HCT116 (cell line): ENCODE measurements at regions not wholly inside any gene's neighbourhood (a gene's known extent, or its start where the extent isn't known, plus 50 kb on each side); places are given as distances from the start of the nearest gene placed in this dataset.

Source experiments
- ATAC-seq: fragments of 200-7000 bp; cut with Tn5 transposase; 2 replicates; pipeline ENCODE4 v1.9.1; 2020; ENCODE audit warnings: mild to moderate bottlenecking, moderate library complexity
- BruUV-seq: library from RNA; stranded (reverse); fragments of 400-500 nt; replicated peaks from 2 replicates; lab custom pipeline; 2021; lab: Mats Ljungman, UMichigan
- CTCF ChIA-PET: fragments of 300-600 bp; sonication (Branson Sonifier 250); formaldehyde crosslinking; loops from one replicate; lab custom pipeline; 2021; ENCODE audit warnings: antibody characterized with exemption; lab: Charles Lee
- POLR2A ChIA-PET: fragments of 300-600, 350-600 bp; sonication (Branson Sonifier 250); formaldehyde crosslinking; loops from one replicate; lab custom pipeline; 2021; ENCODE audit warnings: antibody characterized with exemption; lab: Charles Lee
- RAD21 ChIA-PET, 2 experiments: fragments of 300-600 bp; sonication (Branson Sonifier 250); formaldehyde crosslinking; loops; one replicate each; lab custom pipeline; 2023; ENCODE audit warnings: low total read pairs in 2 of 2; ENCODE audit not compliant: uncharacterized antibody in 2 of 2, unreplicated experiment in 2 of 2, low non-redundant PET in 1 of 2; lab: Charles Lee
- DNase-seq: peaks from one replicate; pipeline ENCODE4 v3.0.0-alpha.2; 2010; ENCODE audit warnings: low read depth, low spot score
- H2AFZ ChIP-seq: fragments of 200-600 bp; shearing (Covaris generic), sonication (generic); 2 replicates; pipeline ENCODE4 v1.6.1; 2017; ENCODE audit warnings: low read depth, mixed run types, mixed read lengths, antibody characterized with exemption, low read length; ENCODE audit not compliant: poor library complexity, severe bottlenecking
- H3K27ac ChIP-seq: 2 replicates; pipeline ENCODE4 v1.5.1; 2012; ENCODE audit warnings: low read depth, low read length
- H3K27me3 ChIP-seq: fragments of 200-600 bp; sonication (generic); 2 replicates; pipeline ENCODE4 v1.6.1; 2016; ENCODE audit warnings: mixed run types, low read length, mixed read lengths; ENCODE audit not compliant: insufficient read depth
- H3K36me3 ChIP-seq, 2 experiments: fragments of 200-500 bp in 1 of 2; fragments of 200-600 bp in 1 of 2; sonication (Bioruptor generic) in 1 of 2; sonication (generic) in 1 of 2; 2 replicates each; pipeline versions ENCODE4 v1.5.1 to v1.6.1; 2014 to 2016; ENCODE audit warnings: low read length in 2 of 2, inconsistent platforms in 1 of 2, mixed read lengths in 1 of 2, mixed run types in 1 of 2; ENCODE audit not compliant: insufficient read depth in 2 of 2, control insufficient read depth in 1 of 2
- H3K4me1 ChIP-seq, 2 experiments: fragments of 200-600 bp in 1 of 2; sonication (generic) in 1 of 2; 2 replicates each; pipeline versions ENCODE4 v1.5.1 to v1.6.1; 2012 to 2017; ENCODE audit warnings: low read length in 2 of 2, inconsistent platforms in 1 of 2, mild to moderate bottlenecking in 1 of 2, mixed read lengths in 1 of 2, mixed run types in 1 of 2, moderate library complexity in 1 of 2; ENCODE audit not compliant: insufficient read depth in 2 of 2, control insufficient read depth in 1 of 2
- H3K4me2 ChIP-seq: fragments of 200-600 bp; sonication (generic); 2 replicates; pipeline ENCODE4 v1.6.1; 2017; ENCODE audit warnings: mixed run types, low read length, mixed read lengths
- H3K4me3 ChIP-seq, 2 experiments: fragments of 200-600 bp in 1 of 2; sonication (generic) in 1 of 2; replicated peaks in 1 of 2; 2 replicates each; pipeline ENCODE4 v1.5.1; 2011 to 2016; ENCODE audit warnings: low read length in 2 of 2, control low read depth in 1 of 2, low read depth in 1 of 2, mild to moderate bottlenecking in 1 of 2, mixed read lengths in 1 of 2, mixed run types in 1 of 2
- H3K79me2 ChIP-seq: fragments of 200-600 bp; sonication (generic); 2 replicates; pipeline ENCODE4 v1.6.1; 2017; ENCODE audit warnings: mild to moderate bottlenecking, mixed run types, low read length, moderate library complexity, mixed read lengths; ENCODE audit not compliant: insufficient read depth
- H3K9ac ChIP-seq: fragments of 200-600 bp; sonication (generic); 2 replicates; pipeline ENCODE4 v1.6.1; 2016; ENCODE audit warnings: low read length, mixed read lengths
- H3K9me2 ChIP-seq: fragments of 200-600 bp; sonication (generic), shearing (Covaris generic); 2 replicates; pipeline ENCODE4 v1.6.1; 2017; ENCODE audit warnings: mixed run types, mild to moderate bottlenecking, moderate library complexity; ENCODE audit not compliant: insufficient read depth
- H3K9me3 ChIP-seq, 2 experiments: fragments of 200-500 bp in 1 of 2; fragments of 200-600 bp in 1 of 2; sonication (Bioruptor generic) in 1 of 2; sonication (generic) in 1 of 2; 2 replicates each; pipeline ENCODE4 v1.6.1; 2014 to 2017; ENCODE audit warnings: low read length in 2 of 2, mixed read lengths in 2 of 2, inconsistent platforms in 1 of 2, low read depth in 1 of 2, mild to moderate bottlenecking in 1 of 2, mixed run types in 1 of 2, moderate library complexity in 1 of 2; ENCODE audit not compliant: control insufficient read depth in 1 of 2, insufficient read depth in 1 of 2
- H4K20me1 ChIP-seq: fragments of 200-600 bp; sonication (generic), shearing (Covaris generic); 2 replicates; pipeline ENCODE4 v1.6.1; 2017; ENCODE audit warnings: mixed run types, mild to moderate bottlenecking, moderate library complexity; ENCODE audit not compliant: insufficient read depth
- ATF3 ChIP-seq: IDR thresholded peaks from 2 replicates; pipeline ENCODE4 v1.6.1; 2012
- CBX3 ChIP-seq: IDR thresholded peaks from 2 replicates; pipeline ENCODE4 v1.6.1; 2012; ENCODE audit warnings: low read depth
- CEBPB ChIP-seq: IDR thresholded peaks from 2 replicates; pipeline ENCODE4 v1.6.1; 2012; ENCODE audit warnings: low read depth
- EGR1 ChIP-seq: IDR thresholded peaks from 2 replicates; pipeline ENCODE4 v1.6.1; 2012; ENCODE audit warnings: low read depth
- EZH2 ChIP-seq: fragments of 200-600 bp; sonication (generic); IDR thresholded peaks from 2 replicates; pipeline ENCODE4 v1.6.1; 2017; ENCODE audit warnings: antibody characterized with exemption, mixed run types
- EZH2phosphoT487 ChIP-seq: fragments of 200-600 bp; IDR thresholded peaks from 2 replicates; pipeline ENCODE4 v1.6.1; 2018; ENCODE audit warnings: antibody characterized with exemption, borderline replicate concordance
- FOSL1 ChIP-seq: IDR thresholded peaks from 2 replicates; pipeline ENCODE4 v1.6.1; 2012; ENCODE audit warnings: low read depth
- JUND ChIP-seq: IDR thresholded peaks from 2 replicates; pipeline ENCODE4 v1.6.1; 2012
- MAX ChIP-seq: IDR thresholded peaks from 2 replicates; pipeline ENCODE4 v1.6.1; 2012
- POLR2A ChIP-seq: IDR thresholded peaks from 2 replicates; pipeline ENCODE4 v1.7.0; 2011; ENCODE audit warnings: borderline replicate concordance; ENCODE audit not compliant: insufficient read depth, insufficient read length; ENCODE audit errors: extremely low read depth
- POLR2AphosphoS5 ChIP-seq: IDR thresholded peaks from 2 replicates; pipeline ENCODE4 v1.6.1; 2011; ENCODE audit warnings: mild to moderate bottlenecking, low read depth, low read length, moderate library complexity
- RAD21 ChIP-seq: IDR thresholded peaks from 2 replicates; pipeline ENCODE4 v1.6.1; 2012; ENCODE audit warnings: low read depth, mild to moderate bottlenecking
- SIN3A ChIP-seq: IDR thresholded peaks from 2 replicates; pipeline ENCODE4 v1.6.1; 2012; ENCODE audit warnings: low read depth
- SP1 ChIP-seq: IDR thresholded peaks from 2 replicates; pipeline ENCODE4 v1.6.1; 2012; ENCODE audit warnings: low read depth
- SRF ChIP-seq: IDR thresholded peaks from 2 replicates; pipeline ENCODE4 v1.6.1; 2012; ENCODE audit warnings: low read depth
- YY1 ChIP-seq: IDR thresholded peaks from 2 replicates; pipeline ENCODE4 v1.6.1; 2011; ENCODE audit warnings: low read length, low read depth, moderate library complexity, mild to moderate bottlenecking; ENCODE audit not compliant: insufficient replicate concordance; ENCODE audit errors: extremely low read depth
- ZNF274 ChIP-seq: fragments of 200-500 bp; sonication (Bioruptor generic); IDR thresholded peaks from 2 replicates; pipeline ENCODE4 v1.6.1; 2014; ENCODE audit warnings: mild to moderate bottlenecking, low read depth, low read length, inconsistent platforms
- intact Hi-C: fragments of 100-400 bp; cut with micrococcal nuclease; formaldehyde crosslinking; loops from 2 replicates; pipeline ENCODE4 v1.10.0; 2022

- H3K4me2 ChIP-seq: no peak overlapping the region
- no peaks in the 10 kb centered on the region; the same call in 1 of the 2 replicates for H3K27me3 ChIP-seq
- no peak for TF ChIP-seq CBX3
- no peak for TF ChIP-seq SRF
- TF ChIP-seq ZNF274: no peak
- BruUV-seq: no TSS peak
- H3K9me3 ChIP-seq: no peaks in the 10 kb centered on the region
- no peaks in the 10 kb centered on the region for H3K79me2 ChIP-seq
- no peaks in the 10 kb centered on the region for H4K20me1 ChIP-seq
- intact Hi-C loops: no loop called here
- RAD21 ChIA-PET: no interaction called here
- H3K9me2 ChIP-seq: no peaks in the 10 kb centered on the region; the same call in 1 of the 2 replicates
- no peak for DNase-seq
- no peak overlapping the region for H3K9ac ChIP-seq
- no peak overlapping the region for H3K4me3 ChIP-seq
- H3K27ac ChIP-seq: no peak overlapping the region
- POLR2A ChIA-PET: no interaction called here
- CTCF ChIA-PET: no interaction called here
- no peaks in the 10 kb centered on the region for H3K36me3 ChIP-seq
- no peak for ATAC-seq
- no peaks in the 10 kb centered on the region for H3K4me1 ChIP-seq
- H2AFZ ChIP-seq: no peak overlapping the region
Measured at GRCh38 chr6:45739058-45739457, 276.6 kb downstream of the CLIC5 start.

GRCh38 chr6:45738057-45738455 is 277.6 kb downstream of the CLIC5 start:
- Histone ChIP-seq H3K4me3 (no peak overlapping the region), H3K9me3 (no peaks in the 10 kb centered on the region), H3K9ac (no peak overlapping the region), H3K4me1 (no peaks in the 10 kb centered on the region), H4K20me1 (no peaks in the 10 kb centered on the region), H2AFZ (no peak overlapping the region), H3K9me2 (no peaks in the 10 kb centered on the region; the same call in 1 of the 2 replicates), H3K27ac (no peak overlapping the region), H3K36me3 (no peaks in the 10 kb centered on the region), H3K79me2 (no peaks in the 10 kb centered on the region), H3K27me3 (no peaks in the 10 kb centered on the region; the same call in 1 of the 2 replicates), H3K4me2 (no peak overlapping the region)
- ChIA-PET CTCF (no interaction called here), RAD21 (no interaction called here), POLR2A (no interaction called here)
- DNase-seq: no peak
- no TSS peak for BruUV-seq
- no peak for TF ChIP-seq POLR2AphosphoS5
- no peak for TF ChIP-seq YY1
- no peak for TF ChIP-seq SP1
- TF ChIP-seq EZH2phosphoT487: no peak
- no peak for TF ChIP-seq MAX
- TF ChIP-seq EZH2: no peak
- TF ChIP-seq POLR2A: no peak
- TF ChIP-seq JUND: no peak
- no peak for TF ChIP-seq ATF3
- TF ChIP-seq RAD21: no peak
- TF ChIP-seq SRF: no peak
- no peak for TF ChIP-seq SIN3A
- no peak for TF ChIP-seq FOSL1
- no peak for TF ChIP-seq CBX3
- TF ChIP-seq CEBPB: no peak
- no peak for TF ChIP-seq EGR1
- intact Hi-C loops: no loop called here
- no peak for ATAC-seq
